IPS-NIHi7 (cell line): ENCODE measurements at regions not wholly inside any gene's neighbourhood (a gene's known extent, or its start where the extent isn't known, plus 50 kb on each side); places are given as distances from the start of the nearest gene placed in this dataset.

Source experiments
- DNase-seq: peaks from one replicate; pipeline ENCODE4 v3.0.0; 2012; ENCODE audit warnings: mixed read lengths; ENCODE audit errors: extremely low spot score

DNA sequence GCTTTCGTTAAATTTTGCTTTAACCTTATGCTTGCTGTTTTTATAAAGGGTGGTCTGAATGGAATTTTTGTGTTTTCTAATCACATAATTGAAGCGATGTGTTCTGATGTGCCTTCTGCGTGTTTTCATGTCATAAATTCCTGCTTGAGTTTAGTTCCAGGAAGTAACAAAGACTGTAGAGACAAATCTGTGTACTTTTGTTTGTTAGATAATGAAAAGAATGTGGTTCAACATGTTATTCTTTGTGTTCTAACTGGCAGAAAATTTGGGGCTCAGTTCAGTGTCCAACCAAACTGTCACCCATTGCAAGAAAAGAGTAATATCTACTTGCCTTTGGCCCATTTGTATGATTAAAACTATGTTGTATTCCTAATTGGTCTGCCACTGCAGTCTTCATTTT is 324.0 kb downstream of the DIPK2A start:
- DNase-seq, result no peak

DNA sequence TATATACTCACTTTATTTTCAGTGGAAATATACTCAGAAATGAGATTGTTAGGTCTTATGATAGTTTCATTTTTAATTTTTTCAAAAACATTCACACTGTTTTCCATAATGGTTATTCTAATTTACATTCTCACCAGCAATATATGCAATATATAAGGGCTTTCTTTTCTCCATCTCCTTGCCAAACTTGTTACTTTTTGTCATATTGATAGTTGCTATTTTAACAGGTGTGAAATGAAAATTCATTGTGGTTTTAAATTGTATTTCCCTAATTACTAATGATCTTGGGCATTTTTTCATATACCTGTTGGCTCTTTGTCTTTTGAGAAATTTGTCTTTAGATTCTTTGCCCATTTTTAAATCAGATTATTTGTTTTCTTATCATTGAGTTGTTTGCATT is 325.2 kb downstream of the DIPK2A start:
- DNase-seq, result no peak

GRCh38 chr3:144301863-144302262 is 330.2 kb downstream of the DIPK2A start:
- DNase-seq, result no peak

DNA sequence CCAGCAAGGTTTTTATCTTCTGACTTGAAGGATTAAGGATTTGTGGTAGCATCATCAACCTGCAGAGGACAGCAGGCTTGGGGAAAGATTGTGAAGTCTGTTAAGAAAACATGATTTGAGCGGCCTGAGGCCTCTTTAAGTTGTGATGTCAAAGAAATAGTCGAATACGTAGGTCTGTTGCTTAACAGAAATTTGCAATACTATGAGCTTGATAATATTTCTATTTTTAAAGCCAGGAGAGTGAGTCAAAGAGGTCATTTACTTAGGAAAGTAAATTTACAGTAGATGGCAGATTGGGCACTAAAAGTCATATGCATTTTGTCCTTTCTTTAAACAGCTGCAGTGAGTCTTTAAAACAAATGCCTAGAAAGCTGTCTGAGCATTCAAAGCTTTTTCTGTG is 336.3 kb downstream of the DIPK2A start:
- no peak for DNase-seq

- DNase-seq, result no peak
Measured at GRCh38 chr3:144308396-144308795, 336.8 kb downstream of the DIPK2A start.

GRCh38 chr3:144312702-144313101 is 341.1 kb downstream of the DIPK2A start:
- DNase-seq, result no peak

- no peak for DNase-seq
Measured at GRCh38 chr3:144314946-144315345, 343.3 kb downstream of the DIPK2A start.

- no peak for DNase-seq
Measured at GRCh38 chr3:144317961-144318360, 346.3 kb downstream of the DIPK2A start.

DNA sequence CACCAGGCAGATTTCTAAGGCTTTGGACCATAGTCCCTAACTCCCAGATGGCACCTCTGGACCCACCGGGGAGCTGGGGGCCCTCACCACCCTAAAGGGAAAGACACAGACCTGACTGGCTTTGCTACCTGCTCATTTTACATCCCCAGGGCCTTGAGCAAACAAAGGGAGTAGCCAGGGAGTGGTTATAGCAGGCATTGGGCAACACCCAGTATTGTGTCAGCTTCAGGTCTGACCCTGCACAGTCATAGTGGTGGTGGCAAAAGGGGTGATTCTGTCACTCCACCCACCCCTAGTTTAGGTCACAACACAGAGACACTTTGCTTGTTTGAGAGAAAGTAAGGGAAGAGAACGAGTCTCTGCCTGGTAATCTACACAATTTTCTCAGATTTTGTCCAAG is 352.5 kb downstream of the DIPK2A start:
- DNase-seq, result no peak

GRCh38 chr3:144332868-144333267 is 361.2 kb downstream of the DIPK2A start:
- no peak for DNase-seq

DNA sequence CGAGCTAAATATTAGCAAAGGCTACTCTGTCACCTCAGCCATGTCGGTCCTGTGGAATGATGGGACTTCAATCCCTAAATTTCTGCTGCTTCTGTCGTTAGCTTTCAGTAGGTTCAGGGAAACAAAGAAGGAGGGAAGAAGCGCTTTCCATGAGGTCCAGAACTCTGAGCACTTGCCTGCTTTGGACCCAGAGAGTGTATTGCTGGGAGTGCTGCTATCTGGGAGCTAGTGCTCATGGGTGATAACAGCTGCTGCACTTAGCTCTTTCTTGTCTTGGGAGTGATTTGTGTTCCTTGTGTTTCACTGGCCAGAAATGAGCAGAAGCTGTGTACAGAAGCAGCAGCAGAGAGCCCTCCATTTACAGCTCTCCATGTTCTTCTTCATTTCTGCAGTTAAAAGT is 369.8 kb downstream of the DIPK2A start:
- DNase-seq, result no peak

GRCh38 chr3:144343343-144343742 is 371.7 kb downstream of the DIPK2A start:
- no peak for DNase-seq

DNA sequence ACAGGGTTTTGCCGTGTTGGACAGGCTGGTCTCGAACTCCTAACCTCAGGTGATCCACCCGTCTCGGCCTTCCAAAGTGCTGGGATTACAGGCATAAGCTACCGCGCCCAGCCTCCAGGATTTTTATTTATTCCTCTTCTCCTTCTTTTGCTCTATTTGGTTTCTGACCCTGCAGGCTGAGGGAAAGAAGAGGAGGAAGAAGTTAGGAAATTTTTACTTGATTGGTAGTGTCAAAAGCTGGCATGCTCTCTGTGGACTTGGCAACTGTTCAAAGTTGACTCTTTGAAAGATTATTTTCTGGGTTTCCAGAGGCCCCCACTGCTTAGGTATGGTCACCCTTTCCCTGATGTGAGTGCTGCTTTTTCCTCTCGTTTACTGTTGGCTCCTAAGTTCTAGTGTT is 372.2 kb downstream of the DIPK2A start:
- no peak for DNase-seq

DNA sequence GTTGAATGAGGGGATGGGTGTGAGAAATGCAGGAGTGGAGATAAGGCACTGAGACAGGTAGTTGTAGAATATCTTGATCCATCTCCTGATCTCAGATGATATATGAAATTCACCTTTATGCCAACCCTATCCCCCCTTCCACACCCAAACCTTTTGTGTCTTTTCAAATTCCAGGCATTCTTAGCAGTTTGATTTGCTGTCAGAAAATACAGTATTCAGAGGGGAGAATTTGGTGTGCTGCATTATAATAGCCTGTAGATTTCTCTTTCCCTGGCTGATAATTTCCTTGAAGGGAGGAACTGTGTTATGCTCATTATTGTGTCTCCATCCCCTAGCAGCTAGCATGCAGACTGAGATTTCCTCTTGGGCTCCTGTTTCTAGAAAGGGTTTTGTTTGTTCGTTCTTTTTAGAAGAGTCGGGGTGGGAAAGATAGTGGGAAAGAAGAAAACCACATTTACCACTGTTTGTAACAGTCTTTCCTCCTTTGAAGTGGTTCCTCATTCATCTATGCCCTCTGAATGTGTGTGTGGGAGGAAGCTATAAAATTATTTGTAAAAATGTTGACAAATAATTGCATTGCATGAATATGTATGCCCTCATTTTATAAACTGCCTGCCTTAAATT is 373.4 kb downstream of the DIPK2A start:
- DNase-seq, result no peak

- no peak for DNase-seq
Measured at GRCh38 chr3:144350125-144350524, 378.5 kb downstream of the DIPK2A start.

DNA sequence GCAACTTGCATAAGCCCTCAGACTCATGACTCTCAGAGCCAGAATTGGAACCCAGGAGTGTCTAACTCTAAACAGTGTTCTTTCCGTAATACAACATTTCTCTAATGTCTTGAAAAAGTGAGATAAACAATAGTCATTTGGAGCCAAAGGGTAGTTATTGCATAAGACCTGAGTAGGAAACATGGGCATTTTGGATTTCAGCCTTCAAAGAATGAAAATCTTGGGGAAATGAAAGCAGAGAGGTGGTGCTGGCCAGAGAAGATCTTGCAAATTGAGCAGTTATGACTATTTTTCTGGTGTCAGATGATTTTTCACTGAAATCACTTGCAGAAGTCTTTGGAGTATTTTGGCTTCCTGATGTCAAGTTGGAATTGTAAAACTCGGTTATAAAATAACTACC is 379.4 kb downstream of the DIPK2A start:
- DNase-seq, result no peak

GRCh38 chr3:144351773-144352365 is 380.2 kb downstream of the DIPK2A start:
- DNase-seq, result no peak

DNA sequence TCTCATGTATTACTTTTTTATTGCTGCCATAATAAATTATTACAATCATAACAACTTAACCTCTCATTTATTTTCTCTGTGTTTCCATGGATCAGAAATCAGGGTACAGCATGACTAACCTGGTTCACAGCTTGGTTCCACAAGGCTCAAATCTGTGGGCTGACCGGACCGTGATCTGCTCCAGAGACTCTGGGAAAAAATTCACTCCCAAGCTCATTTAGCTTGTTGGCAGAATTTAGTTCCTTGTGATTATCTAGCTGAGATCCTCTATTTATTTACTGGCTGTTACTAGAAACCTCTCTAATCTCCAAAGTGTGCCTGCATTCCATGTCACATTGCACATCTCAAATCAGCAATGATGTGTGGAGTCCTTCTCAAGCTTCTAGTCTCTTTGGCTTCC is 386.6 kb downstream of the DIPK2A start:
- DNase-seq, result no peak

DNA sequence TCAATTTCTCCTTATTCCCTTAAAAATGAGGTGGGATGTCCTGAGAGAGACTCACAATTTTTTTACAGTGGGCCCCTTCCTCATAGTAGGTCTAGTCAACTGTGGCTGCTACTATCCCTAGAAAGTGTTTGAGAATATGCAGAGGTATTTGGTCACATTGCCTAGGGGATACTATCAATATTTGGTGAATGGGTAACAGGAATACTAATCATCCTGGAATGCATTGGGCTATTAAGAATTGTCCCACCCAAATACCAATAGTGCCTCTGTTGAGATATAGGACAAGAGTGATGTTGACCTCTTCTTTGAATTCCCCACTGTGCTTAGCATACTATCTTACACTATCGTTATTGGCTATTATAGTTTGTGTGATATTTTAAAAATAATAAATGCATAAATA is 389.4 kb downstream of the DIPK2A start:
- no peak for DNase-seq

DNA sequence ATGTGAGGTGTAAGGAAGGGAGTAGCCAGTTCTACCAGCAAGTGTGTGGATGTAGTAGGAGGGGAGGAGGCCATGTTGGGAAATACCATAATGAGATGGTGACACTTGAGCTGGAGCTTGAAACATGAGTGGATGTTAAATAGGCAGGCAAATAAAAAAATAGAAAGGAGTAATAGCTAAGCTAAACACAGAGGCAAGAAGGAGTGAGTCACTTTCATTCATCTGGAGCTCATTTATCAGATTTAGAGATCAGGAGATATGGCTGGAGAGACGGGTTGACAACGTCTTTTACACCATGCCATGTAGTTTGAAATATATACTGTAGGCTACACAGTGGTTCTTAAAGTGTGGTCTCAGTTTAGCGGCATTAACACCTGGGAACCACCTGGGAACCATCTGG is 390.5 kb downstream of the DIPK2A start:
- DNase-seq, result no peak

GRCh38 chr3:144363856-144364255 is 392.2 kb downstream of the DIPK2A start:
- DNase-seq, result no peak

DNA sequence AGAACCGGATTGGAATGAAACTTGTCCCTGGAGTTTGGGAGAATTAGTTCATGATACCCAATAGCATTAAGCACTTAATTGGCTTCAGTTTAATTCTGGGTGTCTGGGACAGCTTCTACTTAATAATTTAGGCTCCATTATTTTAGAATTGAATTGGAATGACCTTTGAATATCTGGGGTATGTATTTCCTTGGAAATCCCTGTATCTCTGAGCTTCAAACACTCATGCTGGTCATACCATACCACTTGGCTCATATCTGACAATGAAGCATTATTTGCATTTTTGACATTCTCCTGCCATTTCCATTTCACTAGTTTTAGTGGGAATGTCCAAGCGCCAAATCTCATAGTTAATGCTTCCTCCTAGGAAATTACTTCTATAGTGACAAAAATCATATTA is 393.1 kb downstream of the DIPK2A start:
- DNase-seq, result no peak

- no peak for DNase-seq
Measured at GRCh38 chr3:144369129-144369879, 397.7 kb downstream of the DIPK2A start.
